ENCODE measurements at regions not wholly inside any gene's neighbourhood (a gene's known extent, or its start where the extent isn't known, plus 50 kb on each side); places are given as distances from the start of the nearest gene placed in this dataset.
"Not testable (repeated sequence)": the region's sequence is repeated elsewhere in the genome, so short reads cannot be mapped to it uniquely, and the experiment has no call there.

DNA sequence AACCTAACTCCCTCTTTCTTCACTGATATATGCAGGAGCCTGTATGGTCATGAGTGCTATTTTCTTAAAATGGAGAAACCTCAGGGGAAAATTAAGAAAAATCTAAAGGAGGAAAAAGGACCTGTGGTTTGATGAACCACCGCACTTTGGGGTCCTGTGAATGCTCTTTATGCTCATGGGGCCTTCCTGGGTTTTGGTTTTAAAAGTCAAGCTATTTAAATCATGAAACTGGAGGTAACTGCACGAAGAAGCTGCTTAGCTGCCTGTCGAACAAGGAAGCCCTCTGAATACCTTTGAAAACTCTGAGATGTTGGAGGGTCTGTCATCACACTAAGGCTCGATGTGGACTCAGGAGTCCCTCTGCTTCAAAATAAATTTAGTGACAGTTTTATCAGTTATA lies 564.5 kb upstream of the ADAMTS16 start:
- Histone ChIP-seq H3K9ac (ENCODE audit: low read depth in 1 of 2, low read length in 2 of 2) (no peak overlapping the region), H3K4me1 (ENCODE audit: control insufficient read depth in 2 of 2, insufficient read depth in 2 of 2, low read length in 2 of 2) (no peaks in the 10 kb centered on the region), H3K4me3 (ENCODE audit: low read length in 2 of 2) (no peak overlapping the region), H3K27me3 (ENCODE audit: control insufficient read depth in 2 of 2, insufficient read depth in 2 of 2, low read length in 2 of 2) (no peaks in the 10 kb centered on the region), H3K27ac (ENCODE audit: low read depth in 2 of 2, low read length in 2 of 2) (no peak overlapping the region), H3K36me3 (ENCODE audit: control insufficient read depth in 2 of 2, insufficient read depth in 2 of 2, low read length in 2 of 2) (no peaks in the 10 kb centered on the region), H3K9me3 (ENCODE audit: control insufficient read depth in 2 of 2, low read length in 2 of 2) (peaks cover 0 to 7% of the 10 kb centered on the region in 2 donors)

- Histone ChIP-seq H3K4me1 (ENCODE audit: control insufficient read depth in 2 of 2, insufficient read depth in 2 of 2, low read length in 2 of 2) (no peaks in the 10 kb centered on the region), H3K4me3 (ENCODE audit: low read length in 2 of 2) (no peak overlapping the region), H3K9ac (ENCODE audit: low read depth in 1 of 2, low read length in 2 of 2) (no peak overlapping the region), H3K36me3 (ENCODE audit: control insufficient read depth in 2 of 2, insufficient read depth in 2 of 2, low read length in 2 of 2) (no peaks in the 10 kb centered on the region), H3K27ac (ENCODE audit: low read depth in 2 of 2, low read length in 2 of 2) (no peak overlapping the region), H3K9me3 (ENCODE audit: control insufficient read depth in 2 of 2, low read length in 2 of 2) (peaks cover 4 to 7% of the 10 kb centered on the region in 2 donors), H3K27me3 (ENCODE audit: control insufficient read depth in 2 of 2, insufficient read depth in 2 of 2, low read length in 2 of 2) (no peaks in the 10 kb centered on the region)
Measured at GRCh38 chr5:4576161-4576748, 563.9 kb upstream of the ADAMTS16 start.

GRCh38 chr5:4576908-4577307 lies 563.2 kb upstream of the ADAMTS16 start:
- H3K36me3 ChIP-seq (ENCODE audit: control insufficient read depth in 2 of 2, insufficient read depth in 2 of 2, low read length in 2 of 2) = no peaks in the 10 kb centered on the region
- no peak overlapping the region for H3K9ac ChIP-seq (ENCODE audit: low read depth in 1 of 2, low read length in 2 of 2)
- H3K27ac ChIP-seq (ENCODE audit: low read depth in 2 of 2, low read length in 2 of 2) = no peak overlapping the region
- no peak overlapping the region for H3K4me3 ChIP-seq (ENCODE audit: low read length in 2 of 2)
- no peaks in the 10 kb centered on the region for H3K4me1 ChIP-seq (ENCODE audit: control insufficient read depth in 2 of 2, insufficient read depth in 2 of 2, low read length in 2 of 2)
- H3K27me3 ChIP-seq (ENCODE audit: control insufficient read depth in 2 of 2, insufficient read depth in 2 of 2, low read length in 2 of 2) = no peaks in the 10 kb centered on the region
- peaks cover 4 to 7% of the 10 kb centered on the region in 2 donors for H3K9me3 ChIP-seq (ENCODE audit: control insufficient read depth in 2 of 2, low read length in 2 of 2)

DNA sequence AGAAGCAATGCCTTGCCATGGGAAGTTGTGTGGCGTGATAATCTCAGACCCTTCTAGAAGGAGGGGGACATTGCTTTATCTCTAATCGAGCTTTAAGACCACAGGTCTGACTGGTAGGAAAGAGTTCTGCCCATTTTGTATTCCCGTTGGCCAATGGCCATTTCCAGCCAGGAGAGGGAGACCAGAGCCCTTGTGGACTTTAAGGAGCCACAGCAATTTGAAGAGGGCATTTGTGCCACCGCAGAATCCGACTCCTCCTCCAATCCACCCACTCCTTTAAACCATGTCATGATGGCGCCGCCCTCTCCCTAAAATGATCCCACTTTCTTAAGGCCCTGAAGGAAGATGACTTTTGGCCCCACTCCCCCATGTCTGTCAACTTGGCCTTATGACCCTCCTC lies 560.5 kb upstream of the ADAMTS16 start:
- Histone ChIP-seq H3K9ac (ENCODE audit: low read depth in 1 of 2, low read length in 2 of 2) (no peak overlapping the region), H3K4me1 (ENCODE audit: control insufficient read depth in 2 of 2, insufficient read depth in 2 of 2, low read length in 2 of 2) (no peaks in the 10 kb centered on the region), H3K36me3 (ENCODE audit: control insufficient read depth in 2 of 2, insufficient read depth in 2 of 2, low read length in 2 of 2) (no peaks in the 10 kb centered on the region), H3K4me3 (ENCODE audit: low read length in 2 of 2) (no peak overlapping the region), H3K27me3 (ENCODE audit: control insufficient read depth in 2 of 2, insufficient read depth in 2 of 2, low read length in 2 of 2) (no peaks in the 10 kb centered on the region), H3K9me3 (ENCODE audit: control insufficient read depth in 2 of 2, low read length in 2 of 2) (peaks cover 4 to 7% of the 10 kb centered on the region in 2 donors), H3K27ac (ENCODE audit: low read depth in 2 of 2, low read length in 2 of 2) (no peak overlapping the region)

- H3K27me3 ChIP-seq (ENCODE audit: control insufficient read depth in 2 of 2, insufficient read depth in 2 of 2, low read length in 2 of 2) = no peaks in the 10 kb centered on the region
- H3K4me3 ChIP-seq (ENCODE audit: low read length in 2 of 2) = no peak overlapping the region
- H3K36me3 ChIP-seq (ENCODE audit: control insufficient read depth in 2 of 2, insufficient read depth in 2 of 2, low read length in 2 of 2) = no peaks in the 10 kb centered on the region
- no peak overlapping the region for H3K9ac ChIP-seq (ENCODE audit: low read depth in 1 of 2, low read length in 2 of 2)
- peaks cover 4 to 7% of the 10 kb centered on the region in 2 donors for H3K9me3 ChIP-seq (ENCODE audit: control insufficient read depth in 2 of 2, low read length in 2 of 2)
- no peak overlapping the region for H3K27ac ChIP-seq (ENCODE audit: low read depth in 2 of 2, low read length in 2 of 2)
- no peaks in the 10 kb centered on the region for H3K4me1 ChIP-seq (ENCODE audit: control insufficient read depth in 2 of 2, insufficient read depth in 2 of 2, low read length in 2 of 2)
Measured at GRCh38 chr5:4580772-4581171, 559.4 kb upstream of the ADAMTS16 start.

GRCh38 chr5:4581289-4581688 lies 558.8 kb upstream of the ADAMTS16 start:
- Histone ChIP-seq H3K9me3 (ENCODE audit: control insufficient read depth in 2 of 2, low read length in 2 of 2) (peaks cover 4 to 7% of the 10 kb centered on the region in 2 donors), H3K27me3 (ENCODE audit: control insufficient read depth in 2 of 2, insufficient read depth in 2 of 2, low read length in 2 of 2) (no peaks in the 10 kb centered on the region), H3K27ac (ENCODE audit: low read depth in 2 of 2, low read length in 2 of 2) (no peak overlapping the region), H3K4me3 (ENCODE audit: low read length in 2 of 2) (no peak overlapping the region), H3K36me3 (ENCODE audit: control insufficient read depth in 2 of 2, insufficient read depth in 2 of 2, low read length in 2 of 2) (no peaks in the 10 kb centered on the region), H3K9ac (ENCODE audit: low read depth in 1 of 2, low read length in 2 of 2) (no peak overlapping the region), H3K4me1 (ENCODE audit: control insufficient read depth in 2 of 2, insufficient read depth in 2 of 2, low read length in 2 of 2) (no peaks in the 10 kb centered on the region)

- Histone ChIP-seq H3K9ac (ENCODE audit: low read depth in 1 of 2, low read length in 2 of 2) (no peak overlapping the region), H3K9me3 (ENCODE audit: control insufficient read depth in 2 of 2, low read length in 2 of 2) (peaks cover 4 to 5% of the 10 kb centered on the region in 2 donors), H3K27ac (ENCODE audit: low read depth in 2 of 2, low read length in 2 of 2) (no peak overlapping the region), H3K36me3 (ENCODE audit: control insufficient read depth in 2 of 2, insufficient read depth in 2 of 2, low read length in 2 of 2) (no peaks in the 10 kb centered on the region), H3K4me1 (ENCODE audit: control insufficient read depth in 2 of 2, insufficient read depth in 2 of 2, low read length in 2 of 2) (no peaks in the 10 kb centered on the region), H3K4me3 (ENCODE audit: low read length in 2 of 2) (no peak overlapping the region), H3K27me3 (ENCODE audit: control insufficient read depth in 2 of 2, insufficient read depth in 2 of 2, low read length in 2 of 2) (no peaks in the 10 kb centered on the region)
Measured at GRCh38 chr5:4584982-4585381, 555.1 kb upstream of the ADAMTS16 start.

- no peak overlapping the region for H3K27ac ChIP-seq (ENCODE audit: low read depth in 2 of 2, low read length in 2 of 2)
- H3K9ac ChIP-seq (ENCODE audit: low read depth in 1 of 2, low read length in 2 of 2) = no peak overlapping the region
- H3K9me3 ChIP-seq (ENCODE audit: control insufficient read depth in 2 of 2, low read length in 2 of 2) = no peaks in the 10 kb centered on the region
- H3K4me1 ChIP-seq (ENCODE audit: control insufficient read depth in 2 of 2, insufficient read depth in 2 of 2, low read length in 2 of 2) = no peaks in the 10 kb centered on the region
- no peaks in the 10 kb centered on the region for H3K36me3 ChIP-seq (ENCODE audit: control insufficient read depth in 2 of 2, insufficient read depth in 2 of 2, low read length in 2 of 2)
- no peak overlapping the region for H3K4me3 ChIP-seq (ENCODE audit: low read length in 2 of 2)
- H3K27me3 ChIP-seq (ENCODE audit: control insufficient read depth in 2 of 2, insufficient read depth in 2 of 2, low read length in 2 of 2) = no peaks in the 10 kb centered on the region
Measured at GRCh38 chr5:4613440-4613839, 526.7 kb upstream of the ADAMTS16 start.

DNA sequence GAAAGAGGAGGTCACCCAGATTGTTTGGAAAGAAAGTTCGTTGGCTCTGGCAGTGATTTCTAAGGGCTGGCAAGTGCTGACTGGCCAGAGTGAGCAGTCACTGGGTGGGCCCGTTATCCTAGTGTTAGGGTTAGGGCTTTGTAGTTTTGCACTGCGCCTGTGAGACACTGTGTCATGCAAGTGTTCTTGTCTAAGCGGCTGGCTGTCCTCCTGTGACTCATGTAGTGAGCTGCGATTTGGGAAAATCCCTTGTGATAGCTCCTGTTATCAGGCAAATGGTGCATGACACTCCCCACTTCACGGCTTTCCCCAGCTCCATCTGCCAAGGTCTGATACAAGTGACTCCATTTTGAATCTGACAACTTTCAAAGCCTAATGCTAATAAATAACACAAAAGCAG lies 526.0 kb upstream of the ADAMTS16 start:
- Histone ChIP-seq H3K9me3 (ENCODE audit: control insufficient read depth in 2 of 2, low read length in 2 of 2) (no peaks in the 10 kb centered on the region), H3K9ac (ENCODE audit: low read depth in 1 of 2, low read length in 2 of 2) (no peak overlapping the region), H3K27ac (ENCODE audit: low read depth in 2 of 2, low read length in 2 of 2) (no peak overlapping the region), H3K4me1 (ENCODE audit: control insufficient read depth in 2 of 2, insufficient read depth in 2 of 2, low read length in 2 of 2) (no peaks in the 10 kb centered on the region), H3K4me3 (ENCODE audit: low read length in 2 of 2) (no peak overlapping the region), H3K27me3 (ENCODE audit: control insufficient read depth in 2 of 2, insufficient read depth in 2 of 2, low read length in 2 of 2) (no peaks in the 10 kb centered on the region), H3K36me3 (ENCODE audit: control insufficient read depth in 2 of 2, insufficient read depth in 2 of 2, low read length in 2 of 2) (no peaks in the 10 kb centered on the region)

DNA sequence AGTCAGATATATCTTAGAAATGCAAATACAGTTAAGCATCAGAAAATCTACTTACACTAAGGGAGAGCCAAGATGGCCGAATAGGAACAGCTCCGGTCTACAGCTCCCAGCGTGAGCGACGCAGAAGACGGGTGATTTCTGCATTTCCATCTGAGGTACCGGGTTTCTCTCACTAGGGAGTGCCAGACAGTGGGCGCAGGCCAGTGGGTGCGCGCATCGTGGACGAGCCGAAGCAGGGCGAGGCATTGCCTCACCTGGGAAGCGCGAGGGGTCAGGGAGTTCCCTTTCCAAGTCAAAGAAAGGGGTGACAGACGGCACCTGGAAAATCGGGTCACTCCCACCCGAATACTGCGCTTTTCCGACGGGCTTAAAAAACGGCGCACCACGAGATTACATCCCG lies 524.8 kb upstream of the ADAMTS16 start:
- not testable (repeated sequence) for H3K4me1 ChIP-seq (ENCODE audit: control insufficient read depth in 2 of 2, insufficient read depth in 2 of 2, low read length in 2 of 2); H3K4me3 ChIP-seq (ENCODE audit: low read length in 2 of 2); H3K9ac ChIP-seq (ENCODE audit: low read depth in 1 of 2, low read length in 2 of 2); H3K36me3 ChIP-seq (ENCODE audit: control insufficient read depth in 2 of 2, insufficient read depth in 2 of 2, low read length in 2 of 2); H3K27ac ChIP-seq (ENCODE audit: low read depth in 2 of 2, low read length in 2 of 2); H3K27me3 ChIP-seq (ENCODE audit: control insufficient read depth in 2 of 2, insufficient read depth in 2 of 2, low read length in 2 of 2); H3K9me3 ChIP-seq (ENCODE audit: control insufficient read depth in 2 of 2, low read length in 2 of 2)
